ENCODE measurements at regions not wholly inside any gene's neighbourhood (a gene's known extent, or its start where the extent isn't known, plus 50 kb on each side); places are given as distances from the start of the nearest gene placed in this dataset.

DNA sequence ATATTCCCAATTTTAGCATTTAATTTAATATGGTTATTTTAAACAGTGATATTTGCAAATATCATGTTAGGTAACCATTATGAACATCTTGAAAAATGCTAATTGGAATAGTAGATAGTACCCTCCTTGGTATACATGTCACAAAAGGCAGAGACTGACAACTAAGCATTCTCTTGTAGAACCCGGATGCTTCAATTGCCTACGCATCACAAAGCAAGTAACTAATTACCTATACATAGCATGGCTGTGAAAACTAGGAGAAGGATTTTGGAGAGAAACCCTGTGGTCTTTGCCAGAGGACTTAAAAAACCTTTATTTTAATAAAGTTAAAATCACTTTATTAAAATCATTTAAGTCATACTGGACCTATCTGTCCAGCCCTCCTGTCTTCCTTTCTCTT lies 764.1 kb upstream of the TENM3 start:
- intact Hi-C loops (cut with DNase I; ENCODE audit: low total_unique reads): no loop called here
- Histone ChIP-seq H3K36me3 (no peaks in the 10 kb centered on the region), H3K9me3 (no peaks in the 10 kb centered on the region), H3K27ac (no peak overlapping the region), H3K4me1 (no peaks in the 10 kb centered on the region), H3K27me3 (no peaks in the 10 kb centered on the region), H3K4me3 (no peak overlapping the region)
- no peak for TF ChIP-seq POLR2A (IDR thresholded peaks at IDR 0.05)
- TF ChIP-seq, protein P1, sequence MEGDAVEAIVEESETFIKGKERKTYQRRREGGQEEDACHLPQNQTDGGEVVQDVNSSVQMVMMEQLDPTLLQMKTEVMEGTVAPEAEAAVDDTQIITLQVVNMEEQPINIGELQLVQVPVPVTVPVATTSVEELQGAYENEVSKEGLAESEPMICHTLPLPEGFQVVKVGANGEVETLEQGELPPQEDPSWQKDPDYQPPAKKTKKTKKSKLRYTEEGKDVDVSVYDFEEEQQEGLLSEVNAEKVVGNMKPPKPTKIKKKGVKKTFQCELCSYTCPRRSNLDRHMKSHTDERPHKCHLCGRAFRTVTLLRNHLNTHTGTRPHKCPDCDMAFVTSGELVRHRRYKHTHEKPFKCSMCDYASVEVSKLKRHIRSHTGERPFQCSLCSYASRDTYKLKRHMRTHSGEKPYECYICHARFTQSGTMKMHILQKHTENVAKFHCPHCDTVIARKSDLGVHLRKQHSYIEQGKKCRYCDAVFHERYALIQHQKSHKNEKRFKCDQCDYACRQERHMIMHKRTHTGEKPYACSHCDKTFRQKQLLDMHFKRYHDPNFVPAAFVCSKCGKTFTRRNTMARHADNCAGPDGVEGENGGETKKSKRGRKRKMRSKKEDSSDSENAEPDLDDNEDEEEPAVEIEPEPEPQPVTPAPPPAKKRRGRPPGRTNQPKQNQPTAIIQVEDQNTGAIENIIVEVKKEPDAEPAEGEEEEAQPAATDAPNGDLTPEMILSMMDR (IDR thresholded peaks at IDR 0.05 in 4 of 5, conservative IDR thresholded peaks at IDR 0.05 in 1 of 5): no peak
- in situ Hi-C loops (cut with MboI; ENCODE audit: low sequenced_read_pairs in 4 of 4): no loop called here
- ATAC-seq (no peak), DNase-seq (no peak)

DNA sequence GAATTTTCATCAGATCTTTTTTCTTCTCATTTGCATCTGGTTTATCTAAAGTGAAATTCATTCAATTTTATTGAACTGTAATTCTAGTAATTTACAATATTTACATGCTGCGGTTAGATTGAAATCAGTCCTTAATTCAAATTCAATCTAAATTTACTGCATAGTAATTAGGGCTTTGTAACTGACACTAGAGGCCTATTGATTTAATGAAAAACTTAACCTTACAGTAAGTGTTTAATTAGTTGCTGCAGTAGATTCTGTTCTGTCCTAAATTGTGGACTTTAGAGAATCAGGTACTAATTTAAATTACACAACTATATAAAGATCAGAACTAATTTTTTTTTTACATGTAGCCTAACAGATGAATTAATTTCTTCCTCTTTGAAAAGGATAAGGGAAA lies 758.8 kb upstream of the TENM3 start:
- TF ChIP-seq, protein P1 (IDR thresholded peaks at IDR 0.05 in 4 of 5, conservative IDR thresholded peaks at IDR 0.05 in 1 of 5): no peak
- TF ChIP-seq POLR2A (IDR thresholded peaks at IDR 0.05): no peak
- in situ Hi-C loops (cut with MboI; ENCODE audit: low sequenced_read_pairs in 4 of 4) (no loop called here), intact Hi-C loops (cut with DNase I; ENCODE audit: low total_unique reads) (no loop called here)
- no peaks in the 10 kb centered on the region for H3K27me3 ChIP-seq
- no peak overlapping the region for H3K27ac ChIP-seq
- no peak for DNase-seq
- ATAC-seq: no peak
- no peak overlapping the region for H3K4me3 ChIP-seq
- H3K9me3 ChIP-seq: no peaks in the 10 kb centered on the region
- no peaks in the 10 kb centered on the region for H3K36me3 ChIP-seq
- H3K4me1 ChIP-seq: no peaks in the 10 kb centered on the region

DNA sequence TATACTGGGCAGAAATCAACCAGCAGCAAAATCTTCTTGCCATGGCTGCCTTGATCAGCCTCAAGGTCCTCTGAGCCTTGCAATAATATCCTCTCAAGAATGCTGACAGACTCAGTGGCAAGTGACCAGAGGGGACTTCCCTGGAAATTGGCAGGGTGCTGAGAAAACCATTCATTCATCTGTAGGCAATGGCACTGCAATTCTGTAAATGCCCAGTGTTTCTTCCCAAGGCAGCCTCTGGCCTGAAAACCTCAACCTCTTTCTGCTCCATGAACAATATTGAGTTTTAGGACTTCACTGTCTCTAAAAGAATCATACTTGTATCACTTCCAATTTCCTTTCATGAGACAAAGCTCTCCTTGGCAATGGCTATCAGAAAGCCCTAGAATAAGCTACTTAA lies 754.3 kb upstream of the TENM3 start:
- Histone ChIP-seq H3K4me1 (no peaks in the 10 kb centered on the region), H3K36me3 (no peaks in the 10 kb centered on the region), H3K9me3 (no peaks in the 10 kb centered on the region), H3K4me3 (no peak overlapping the region), H3K27ac (no peak overlapping the region), H3K27me3 (no peaks in the 10 kb centered on the region)
- intact Hi-C loops (cut with DNase I; ENCODE audit: low total_unique reads) (no loop called here), in situ Hi-C loops (cut with MboI; ENCODE audit: low sequenced_read_pairs in 4 of 4) (no loop called here)
- TF ChIP-seq, protein P1 (IDR thresholded peaks at IDR 0.05 in 4 of 5, conservative IDR thresholded peaks at IDR 0.05 in 1 of 5): no peak
- no peak for TF ChIP-seq POLR2A (IDR thresholded peaks at IDR 0.05)
- DNase-seq (no peak), ATAC-seq (no peak)

DNA sequence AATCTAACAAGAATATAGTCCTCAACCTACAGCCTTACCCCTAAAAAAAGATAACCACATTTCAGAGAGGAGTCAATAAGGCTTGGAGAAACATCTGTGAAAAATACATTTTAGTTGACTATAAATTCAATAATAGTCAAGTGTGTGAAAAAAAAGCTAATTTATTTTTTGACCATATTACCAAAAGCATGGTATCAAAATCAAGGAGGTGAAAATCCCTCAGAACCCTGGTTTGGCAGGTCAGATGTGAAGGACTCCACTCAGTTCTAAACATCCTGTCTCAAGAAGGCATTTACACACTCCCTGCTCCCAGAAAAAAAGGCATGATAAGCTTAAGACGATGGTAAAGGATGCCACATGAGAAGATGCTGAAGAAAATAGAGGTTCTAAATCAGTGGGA lies 745.1 kb upstream of the TENM3 start:
- DNase-seq (no peak), ATAC-seq (no peak)
- no peaks in the 10 kb centered on the region for H3K27me3 ChIP-seq
- in situ Hi-C loops (cut with MboI; ENCODE audit: low sequenced_read_pairs in 4 of 4): no loop called here
- H3K9me3 ChIP-seq: no peaks in the 10 kb centered on the region
- H3K27ac ChIP-seq: no peak overlapping the region
- TF ChIP-seq POLR2A (IDR thresholded peaks at IDR 0.05): no peak
- TF ChIP-seq, protein P1 (IDR thresholded peaks at IDR 0.05 in 4 of 5, conservative IDR thresholded peaks at IDR 0.05 in 1 of 5): no peak
- no peaks in the 10 kb centered on the region for H3K4me1 ChIP-seq
- H3K36me3 ChIP-seq: no peaks in the 10 kb centered on the region
- intact Hi-C loops (cut with DNase I; ENCODE audit: low total_unique reads): no loop called here
- no peak overlapping the region for H3K4me3 ChIP-seq

DNA sequence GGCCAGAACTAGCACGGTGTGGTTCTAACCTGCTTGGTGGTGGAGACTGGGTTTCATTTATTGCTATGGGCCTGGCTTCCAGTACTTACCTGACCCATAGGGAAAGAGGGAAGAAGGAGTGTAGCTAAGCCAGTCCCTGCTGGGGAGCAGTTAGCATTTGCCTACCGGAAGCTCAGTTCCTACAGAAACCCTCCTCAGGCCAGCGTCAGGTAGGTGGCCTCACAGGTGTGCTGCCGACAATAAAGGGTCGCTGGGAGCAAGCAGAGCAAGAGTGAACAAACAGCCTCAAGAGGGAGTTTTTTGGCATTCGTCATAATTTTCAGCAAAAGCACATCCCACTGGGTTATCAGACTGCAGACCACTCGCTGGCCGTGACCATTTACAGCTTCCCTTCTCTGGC lies 740.6 kb upstream of the TENM3 start:
- no peak for ATAC-seq

More for the DNA sequence above, 740.6 kb upstream of the TENM3 start:
- no peaks in the 10 kb centered on the region for H3K27me3 ChIP-seq
- no peak for DNase-seq
- H3K9me3 ChIP-seq: no peaks in the 10 kb centered on the region
- TF ChIP-seq POLR2A (IDR thresholded peaks at IDR 0.05): no peak
- TF ChIP-seq, protein P1 (IDR thresholded peaks at IDR 0.05 in 4 of 5, conservative IDR thresholded peaks at IDR 0.05 in 1 of 5): no peak
- H3K4me1 ChIP-seq: no peaks in the 10 kb centered on the region
- H3K27ac ChIP-seq: no peak overlapping the region
- H3K4me3 ChIP-seq: no peak overlapping the region
- intact Hi-C loops (cut with DNase I; ENCODE audit: low total_unique reads) (no loop called here), in situ Hi-C loops (cut with MboI; ENCODE audit: low sequenced_read_pairs in 4 of 4) (no loop called here)
- no peaks in the 10 kb centered on the region for H3K36me3 ChIP-seq

Measured in gastrocnemius medialis (tissue), 4 donors.